ENCODE measurements at regions not wholly inside any gene's neighbourhood (a gene's known extent, or its start where the extent isn't known, plus 50 kb on each side); places are given as distances from the start of the nearest gene placed in this dataset.

- ChIA-PET CTCF (ENCODE audit: low intra/inter-chr PET ratio) (no interaction called here), POLR2A (no interaction called here)
- Histone ChIP-seq H4K20me1 (replicated peaks; ENCODE audit: control insufficient read depth, insufficient read depth, low read length) (no peaks in the 10 kb centered on the region), H3K4me1 (replicated peaks in 1 of 2; ENCODE audit: control insufficient read depth in 2 of 2, insufficient read depth in 2 of 2, low read length in 2 of 2) (no peaks in the 10 kb centered on the region), H3K9me1 (ENCODE audit: control insufficient read depth, insufficient read depth, low read length) (no peaks in the 10 kb centered on the region), H3K27ac (ENCODE audit: extremely low read depth, low read depth, low read length) (no peak overlapping the region), H2AFZ (ENCODE audit: low read depth, low read length) (no peak overlapping the region), H3K9ac (ENCODE audit: insufficient read depth in 1 of 2, low read depth in 2 of 2, low read length in 2 of 2) (no peak overlapping the region), H3K27me3 (ENCODE audit: control insufficient read depth in 2 of 2, insufficient read depth in 2 of 2, low read length in 2 of 2) (no peaks in the 10 kb centered on the region), H3K4me3 (no peak overlapping the region), H3K36me3 (ENCODE audit: control insufficient read depth, insufficient read depth, low read length) (no peaks in the 10 kb centered on the region), H3K9me3 (replicated peaks; ENCODE audit: control insufficient read depth, insufficient read depth, low read depth, low read length) (no peaks in the 10 kb centered on the region; the same call in 1 of the 2 replicates), H3K4me2 (ENCODE audit: insufficient read depth, low read length) (no peak overlapping the region), H3K79me2 (ENCODE audit: control insufficient read depth, insufficient read depth, low read length) (no peaks in the 10 kb centered on the region)
- in situ Hi-C loops (cut with MboI): no loop called here
- ATAC-seq (no peak), DNase-seq (ENCODE audit: extremely low read depth in 1 of 4, low spot score in 3 of 4) (no peak), FAIRE-seq (no peak)
- TF ChIP-seq NFIC (IDR thresholded peaks at IDR 0.05) (peak; percentile 74), GATAD2A (IDR thresholded peaks at IDR 0.05) (no peak), REST (IDR thresholded peaks at IDR 0.05; ENCODE audit: borderline replicate concordance) (no peak), REST (CRISPR knock-in tag; IDR thresholded peaks at IDR 0.05; ENCODE audit: low read depth) (no peak), ZNF449 (CRISPR knock-in tag; IDR thresholded peaks at IDR 0.05) (no peak), NFIX (CRISPR knock-in tag; IDR thresholded peaks at IDR 0.05; ENCODE audit: low read depth) (peak; percentile 71; the same call in 1 of the 2 replicates), MITF (IDR thresholded peaks at IDR 0.05) (no peak), ZNF197 (CRISPR knock-in tag; IDR thresholded peaks at IDR 0.05; ENCODE audit: low read depth) (no peak), ZBTB1 (CRISPR knock-in tag; IDR thresholded peaks at IDR 0.05; ENCODE audit: borderline replicate concordance, low read depth) (no peak)
- 0% methylated on average over 3 of the region's 3 CpGs for WGBS (ENCODE audit: insufficient coverage, low coverage, missing lambda C conversion rate)
- BruUV-seq (replicated peaks): no TSS peak
- intact Hi-C loops (cut with micrococcal nuclease): no loop called here
These were observed 1214.8 kb downstream of the NSUN3 start for GRCh38 chr3:95277613-95278012.

Data from K562 (cell line).